ENCODE measurements at regions not wholly inside any gene's neighbourhood (a gene's known extent, or its start where the extent isn't known, plus 50 kb on each side); places are given as distances from the start of the nearest gene placed in this dataset.
"Not testable (repeated sequence)": the region's sequence is repeated elsewhere in the genome, so short reads cannot be mapped to it uniquely, and the experiment has no call there.

DNA sequence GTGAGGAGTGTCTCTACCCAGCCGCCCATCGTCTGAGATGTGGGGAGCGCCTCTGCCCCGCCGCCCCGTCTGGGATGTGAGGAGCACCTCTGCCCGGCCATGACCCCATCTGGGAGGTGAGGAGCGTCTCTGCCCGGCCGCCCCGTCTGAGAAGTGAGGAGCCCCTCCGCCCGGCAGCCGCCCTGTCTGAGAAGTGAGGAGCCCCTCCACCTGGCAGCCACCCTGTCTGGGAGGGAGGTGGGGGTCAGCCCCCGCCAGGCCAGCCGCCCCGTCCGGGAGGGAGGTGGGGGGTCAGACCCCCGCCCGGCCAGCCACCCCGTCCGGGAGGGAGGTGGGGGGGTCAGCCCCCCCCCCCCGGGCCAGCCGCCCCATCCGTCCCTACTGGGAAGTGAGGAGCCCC, 132.4 kb upstream of the TMEM168 start:
- TF ChIP-seq, protein P1, sequence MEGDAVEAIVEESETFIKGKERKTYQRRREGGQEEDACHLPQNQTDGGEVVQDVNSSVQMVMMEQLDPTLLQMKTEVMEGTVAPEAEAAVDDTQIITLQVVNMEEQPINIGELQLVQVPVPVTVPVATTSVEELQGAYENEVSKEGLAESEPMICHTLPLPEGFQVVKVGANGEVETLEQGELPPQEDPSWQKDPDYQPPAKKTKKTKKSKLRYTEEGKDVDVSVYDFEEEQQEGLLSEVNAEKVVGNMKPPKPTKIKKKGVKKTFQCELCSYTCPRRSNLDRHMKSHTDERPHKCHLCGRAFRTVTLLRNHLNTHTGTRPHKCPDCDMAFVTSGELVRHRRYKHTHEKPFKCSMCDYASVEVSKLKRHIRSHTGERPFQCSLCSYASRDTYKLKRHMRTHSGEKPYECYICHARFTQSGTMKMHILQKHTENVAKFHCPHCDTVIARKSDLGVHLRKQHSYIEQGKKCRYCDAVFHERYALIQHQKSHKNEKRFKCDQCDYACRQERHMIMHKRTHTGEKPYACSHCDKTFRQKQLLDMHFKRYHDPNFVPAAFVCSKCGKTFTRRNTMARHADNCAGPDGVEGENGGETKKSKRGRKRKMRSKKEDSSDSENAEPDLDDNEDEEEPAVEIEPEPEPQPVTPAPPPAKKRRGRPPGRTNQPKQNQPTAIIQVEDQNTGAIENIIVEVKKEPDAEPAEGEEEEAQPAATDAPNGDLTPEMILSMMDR (IDR thresholded peaks at IDR 0.05): not testable (repeated sequence)
- not testable (repeated sequence) for TF ChIP-seq POLR2A (IDR thresholded peaks at IDR 0.05)

Measured in esophagus squamous epithelium (tissue), 4 donors.